CD4-positive, CD25-positive, alpha-beta regulatory T cell (primary cell): ENCODE measurements at regions not wholly inside any gene's neighbourhood (a gene's known extent, or its start where the extent isn't known, plus 50 kb on each side); places are given as distances from the start of the nearest gene placed in this dataset.
A peak's percentile ranks its signal among the peaks of the same experiment; 100 is the strongest.

Experiments used
- ATAC-seq, 2 donors: fragments of 150-1000 bp; cut with Tn5 transposase; one replicate each; pipeline ENCODE4 v1.10.0; 2021; ENCODE audit warnings: low read depth in 2 of 2, moderate number of reproducible peaks in 2 of 2, moderate library complexity in 1 of 2
- DNase-seq, 3 donors: peaks; one replicate each; pipeline versions ENCODE4 v3.0.0 to v3.0.0-alpha.2; 2012 to 2022; ENCODE audit warnings: mixed read lengths in 1 of 3
- H3K27ac ChIP-seq: one replicate; pipeline ENCODE4 v1.7.0; 2013; ENCODE audit warnings: mild to moderate bottlenecking, low read length; ENCODE audit not compliant: insufficient read depth, poor library complexity, severe bottlenecking
- H3K27me3 ChIP-seq: one replicate; pipeline ENCODE4 v1.7.0; 2013; ENCODE audit warnings: low read length; ENCODE audit not compliant: control insufficient read depth, insufficient read depth
- H3K36me3 ChIP-seq: one replicate; pipeline ENCODE4 v1.7.0; 2013; ENCODE audit warnings: mild to moderate bottlenecking, low read length, moderate library complexity; ENCODE audit not compliant: control insufficient read depth, insufficient read depth
- H3K4me1 ChIP-seq: 2 replicates; pipeline ENCODE4 v1.7.0; 2013; ENCODE audit warnings: mild to moderate bottlenecking, low read length; ENCODE audit not compliant: insufficient read depth, control insufficient read depth, poor library complexity, severe bottlenecking
- H3K4me3 ChIP-seq: one replicate; pipeline ENCODE4 v1.7.0; 2013; ENCODE audit warnings: low read depth, mild to moderate bottlenecking, low read length, moderate library complexity
- H3K9me3 ChIP-seq, 2 experiments: 1 replicate in 1 of 2; 2 replicates in 1 of 2; pipeline ENCODE4 v1.7.0; 2013; ENCODE audit warnings: low read length in 2 of 2, mild to moderate bottlenecking in 1 of 2, moderate library complexity in 1 of 2; ENCODE audit not compliant: control insufficient read depth in 2 of 2
- H3K27ac Mint-ChIP-seq, 3 donors: one replicate each; pipeline ENCODE4 v1.8.0; 2020 to 2022; ENCODE audit warnings: mild to moderate bottlenecking in 3 of 3, mixed read lengths in 3 of 3, moderate library complexity in 2 of 3
- H3K27me3 Mint-ChIP-seq: one replicate; pipeline ENCODE4 v1.8.0; 2022; ENCODE audit warnings: mild to moderate bottlenecking, mixed read lengths
- H3K36me3 Mint-ChIP-seq: one replicate; pipeline ENCODE4 v1.8.0; 2020; ENCODE audit warnings: mixed read lengths
- H3K4me1 Mint-ChIP-seq, 4 donors: one replicate each; pipeline ENCODE4 v1.8.0; 2020 to 2022; ENCODE audit warnings: mixed read lengths in 4 of 4, mild to moderate bottlenecking in 1 of 4
- H3K4me3 Mint-ChIP-seq, 4 donors: one replicate each; pipeline ENCODE4 v1.8.0; 2020 to 2022; ENCODE audit warnings: mild to moderate bottlenecking in 4 of 4, mixed read lengths in 4 of 4, moderate library complexity in 3 of 4
- H3K9me3 Mint-ChIP-seq, 7 donors: one replicate each; pipeline ENCODE4 v1.8.0; 2020 to 2022; ENCODE audit warnings: mixed read lengths in 7 of 7, mild to moderate bottlenecking in 3 of 7, moderate library complexity in 2 of 7

DNA sequence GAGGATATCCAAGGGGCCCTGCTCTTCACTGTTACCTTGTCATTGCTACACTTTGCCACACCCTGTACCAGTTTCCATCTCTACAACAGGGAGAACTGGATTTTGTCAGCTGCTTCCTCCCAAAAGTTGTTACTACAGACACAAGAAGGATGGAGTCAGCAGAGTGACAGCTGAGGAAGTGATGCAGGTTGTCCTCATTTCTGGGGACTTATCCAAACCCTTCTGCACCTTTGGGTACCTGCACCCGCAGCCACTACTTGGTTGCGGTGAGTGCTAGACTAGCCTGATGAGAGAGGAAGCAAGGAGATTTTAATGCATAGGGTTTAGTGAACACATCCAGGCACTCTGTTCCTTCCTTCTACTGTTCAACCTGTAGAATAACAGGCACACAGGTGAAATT is 281.0 kb downstream of the RPS24 start:
- no peaks in the 10 kb centered on the region for H3K9me3 ChIP-seq
- Mint-ChIP-seq H3K27ac (no peak overlapping the region), H3K36me3 (no peaks in the 10 kb centered on the region), H3K9me3 (no peaks in the 10 kb centered on the region), H3K4me3 (no peak overlapping the region), H3K27me3 (peaks cover 14% of the 10 kb centered on the region), H3K4me1 (peaks cover 0 to 3% (median 0%) of the 10 kb centered on the region in 4 donors)
- no peak overlapping the region for H3K4me3 ChIP-seq
- no peak for ATAC-seq
- H3K4me1 ChIP-seq = no peaks in the 10 kb centered on the region
- H3K27me3 ChIP-seq = peaks cover 5% of the 10 kb centered on the region
- H3K36me3 ChIP-seq = no peaks in the 10 kb centered on the region
- no peak overlapping the region for H3K27ac ChIP-seq
- no peak for DNase-seq

DNA sequence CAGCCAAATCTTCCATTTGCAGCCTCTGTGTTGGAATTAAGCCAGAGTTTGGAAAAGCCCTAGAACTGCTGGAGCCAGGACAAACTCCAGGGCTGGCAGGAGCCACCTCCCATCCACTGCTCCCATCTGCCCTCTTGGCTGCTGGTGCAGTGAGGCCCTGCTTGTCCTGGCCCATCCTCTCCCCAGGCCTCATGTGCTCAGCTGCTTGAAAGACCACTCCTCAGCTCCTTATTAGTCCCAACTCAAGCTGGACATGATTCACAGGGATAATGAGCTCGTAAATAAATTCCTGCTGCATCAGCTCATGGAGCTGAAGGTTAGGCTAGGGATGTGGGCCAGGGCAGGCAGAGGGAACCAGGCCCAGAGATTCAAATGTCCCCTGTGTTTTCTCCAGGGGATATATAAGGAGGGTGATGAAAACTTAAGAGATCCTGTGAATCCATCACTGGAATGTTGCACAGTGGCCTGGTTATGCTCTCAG is 282.8 kb downstream of the RPS24 start:
- Histone ChIP-seq H3K27me3 (peaks cover 5% of the 10 kb centered on the region), H3K4me3 (no peak overlapping the region), H3K9me3 (no peaks in the 10 kb centered on the region), H3K27ac (no peak overlapping the region), H3K4me1 (peaks cover 9% of the 10 kb centered on the region), H3K36me3 (no peaks in the 10 kb centered on the region)
- Mint-ChIP-seq H3K4me1 (peaks cover 7 to 22% (median 11%) of the 10 kb centered on the region in 4 donors), H3K4me3 (no peak overlapping the region), H3K9me3 (no peaks in the 10 kb centered on the region), H3K27me3 (peaks cover 5% of the 10 kb centered on the region), H3K36me3 (no peaks in the 10 kb centered on the region), H3K27ac (no peak overlapping the region)
- DNase-seq = no peak
- no peak for ATAC-seq

- Mint-ChIP-seq H3K9me3 (peaks cover 0 to 3% (median 0%) of the 10 kb centered on the region in 7 donors), H3K27ac (no peak overlapping the region), H3K36me3 (no peaks in the 10 kb centered on the region), H3K4me3 (no peak overlapping the region), H3K4me1 (peaks cover 14 to 31% (median 16%) of the 10 kb centered on the region in 4 donors), H3K27me3 (no peaks in the 10 kb centered on the region)
- Histone ChIP-seq H3K36me3 (no peaks in the 10 kb centered on the region), H3K9me3 (peaks cover 0 to 1% of the 10 kb centered on the region in 2 experiments), H3K4me1 (peaks cover 9% of the 10 kb centered on the region), H3K27me3 (no peaks in the 10 kb centered on the region), H3K4me3 (no peak overlapping the region), H3K27ac (no peak overlapping the region)
- DNase-seq = no peak
- ATAC-seq = no peak
These were observed 284.6 kb downstream of the RPS24 start for GRCh38 chr10:78318305-78318704.

- Mint-ChIP-seq H3K9me3 (peaks cover 0 to 6% (median 0%) of the 10 kb centered on the region in 7 donors), H3K27me3 (no peaks in the 10 kb centered on the region), H3K36me3 (no peaks in the 10 kb centered on the region), H3K27ac (no peak overlapping the region), H3K4me3 (no peak overlapping the region), H3K4me1 (peaks cover 14 to 36% (median 17%) of the 10 kb centered on the region in 4 donors)
- Histone ChIP-seq H3K4me3 (no peak overlapping the region), H3K4me1 (peaks cover 9% of the 10 kb centered on the region), H3K27me3 (no peaks in the 10 kb centered on the region), H3K9me3 (peaks cover 0 to 1% of the 10 kb centered on the region in 2 experiments), H3K27ac (no peak overlapping the region), H3K36me3 (no peaks in the 10 kb centered on the region)
- DNase-seq (no peak), ATAC-seq (no peak)
These were observed 285.7 kb downstream of the RPS24 start for GRCh38 chr10:78319371-78319770.

- H3K27me3 Mint-ChIP-seq = no peaks in the 10 kb centered on the region
- peaks cover 14 to 36% (median 17%) of the 10 kb centered on the region in 4 donors for H3K4me1 Mint-ChIP-seq
- peaks cover 0 to 1% of the 10 kb centered on the region in 2 experiments for H3K9me3 ChIP-seq
- peak overlapping the region; percentile 4 to 73 (median 61) for H3K27ac Mint-ChIP-seq
- H3K4me3 ChIP-seq = no peak overlapping the region
- H3K27ac ChIP-seq = peak overlapping the region; percentile 35
- H3K36me3 Mint-ChIP-seq = no peaks in the 10 kb centered on the region
- peak overlapping the region in 2 of 4 donors; percentile 66 to 79 for H3K4me3 Mint-ChIP-seq
- no peaks in the 10 kb centered on the region for H3K27me3 ChIP-seq
- ATAC-seq (no peak), DNase-seq (no peak)
- peaks cover 9% of the 10 kb centered on the region for H3K4me1 ChIP-seq
- H3K9me3 Mint-ChIP-seq = peaks cover 0 to 10% (median under 1%) of the 10 kb centered on the region in 7 donors
- no peaks in the 10 kb centered on the region for H3K36me3 ChIP-seq
These were observed 286.2 kb downstream of the RPS24 start for GRCh38 chr10:78319841-78320240.

GRCh38 chr10:78320506-78320905 is 286.8 kb downstream of the RPS24 start:
- Mint-ChIP-seq H3K4me1 (peaks cover 14 to 36% (median 17%) of the 10 kb centered on the region in 4 donors), H3K4me3 (peak overlapping the region; percentile 7 to 79 (median 54)), H3K9me3 (peaks cover 0 to 16% (median 4%) of the 10 kb centered on the region in 7 donors), H3K27me3 (no peaks in the 10 kb centered on the region), H3K36me3 (peaks cover 4% of the 10 kb centered on the region), H3K27ac (peak overlapping the region; percentile 0 to 73 (median 61))
- Histone ChIP-seq H3K36me3 (no peaks in the 10 kb centered on the region), H3K4me1 (peaks cover 9% of the 10 kb centered on the region), H3K27me3 (no peaks in the 10 kb centered on the region), H3K27ac (peak overlapping the region; percentile 35), H3K4me3 (peak overlapping the region; percentile 67), H3K9me3 (peaks cover 0 to 2% of the 10 kb centered on the region in 2 experiments)
- peak; percentile 77 to 80 for ATAC-seq
- peak in 2 of 3 donors; percentile 18 to 49 for DNase-seq

- Mint-ChIP-seq H3K4me3 (peak overlapping the region in 2 of 4 donors; percentile 7 to 79), H3K4me1 (peaks cover 14 to 36% (median 17%) of the 10 kb centered on the region in 4 donors), H3K27me3 (no peaks in the 10 kb centered on the region), H3K27ac (peak overlapping the region; percentile 61 to 86 (median 73)), H3K36me3 (peaks cover 4% of the 10 kb centered on the region), H3K9me3 (peaks cover 0 to 21% (median 4%) of the 10 kb centered on the region in 7 donors)
- DNase-seq = no peak
- H3K27me3 ChIP-seq = peaks cover under 1% of the 10 kb centered on the region
- peaks cover 9% of the 10 kb centered on the region for H3K4me1 ChIP-seq
- H3K27ac ChIP-seq = peak overlapping the region; percentile 35
- peak in 1 of 2 donors; percentile 18 for ATAC-seq
- H3K4me3 ChIP-seq = peak overlapping the region; percentile 67
- no peaks in the 10 kb centered on the region for H3K36me3 ChIP-seq
- H3K9me3 ChIP-seq = peaks cover 1 to 7% of the 10 kb centered on the region in 2 experiments
These were observed 287.3 kb downstream of the RPS24 start for GRCh38 chr10:78321000-78321399.

DNA sequence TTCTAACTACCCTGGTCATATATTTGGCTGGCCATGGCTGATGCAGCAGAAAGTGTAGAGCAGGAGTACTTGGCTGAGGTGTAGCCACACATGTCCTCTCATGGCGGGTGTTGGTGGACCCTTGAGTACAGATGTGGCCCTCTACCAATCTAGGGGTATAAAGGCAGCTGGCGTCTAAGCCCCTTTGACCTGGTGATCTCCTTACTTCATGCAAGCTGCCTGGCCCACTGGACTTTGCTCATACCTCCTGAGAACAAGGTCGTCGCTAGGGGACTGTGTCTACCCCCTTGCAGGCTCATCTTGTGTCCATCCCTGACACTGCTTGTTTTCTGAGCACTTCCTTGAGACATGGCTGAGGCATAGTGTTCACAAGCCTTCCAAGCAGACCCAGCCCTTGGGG is 287.8 kb downstream of the RPS24 start:
- H3K4me3 Mint-ChIP-seq = no peak overlapping the region
- no peak for ATAC-seq
- H3K4me1 Mint-ChIP-seq = peaks cover 14 to 36% (median 17%) of the 10 kb centered on the region in 4 donors
- H3K4me1 ChIP-seq = peaks cover 9% of the 10 kb centered on the region
- no peak overlapping the region for H3K4me3 ChIP-seq
- H3K27me3 ChIP-seq = peaks cover 5% of the 10 kb centered on the region
- H3K27me3 Mint-ChIP-seq = no peaks in the 10 kb centered on the region
- no peaks in the 10 kb centered on the region for H3K36me3 ChIP-seq
- H3K9me3 ChIP-seq = peaks cover 6 to 12% of the 10 kb centered on the region in 2 experiments
- no peak overlapping the region for H3K27ac ChIP-seq
- peak overlapping the region; percentile 61 to 73 (median 67) for H3K27ac Mint-ChIP-seq
- H3K9me3 Mint-ChIP-seq = peaks cover 0 to 26% (median 8%) of the 10 kb centered on the region in 7 donors
- H3K36me3 Mint-ChIP-seq = peaks cover 4% of the 10 kb centered on the region
- DNase-seq = no peak
